NCI-H2029 treated with DMSO at 0.1 percent for 48 hours (cell line): ENCODE measurements at regions not wholly inside any gene's neighbourhood (a gene's known extent, or its start where the extent isn't known, plus 50 kb on each side); places are given as distances from the start of the nearest gene placed in this dataset.

ENCODE experiments used
- DNase-seq: peaks from one replicate; lab custom pipeline; 2025; lab: John Stamatoyannopoulos, UW

DNA sequence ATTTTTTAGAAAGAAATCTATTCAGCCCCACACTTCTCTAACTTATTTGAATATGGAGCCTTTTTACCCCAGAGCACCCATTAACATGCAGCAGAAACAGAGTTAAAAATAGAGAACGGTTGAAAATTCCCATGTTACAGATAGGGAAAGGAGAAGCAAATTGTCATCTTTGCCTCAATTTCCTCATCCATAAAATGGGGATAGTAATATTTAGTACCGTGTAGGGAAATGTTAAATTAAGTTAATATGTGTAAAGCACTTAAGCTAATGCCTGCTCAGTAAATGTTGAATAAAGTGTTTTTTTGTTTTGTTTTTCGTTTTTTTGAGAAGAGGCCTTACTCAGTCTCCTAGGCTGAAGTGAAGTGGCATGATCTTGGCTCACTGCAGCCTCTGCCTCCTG lies 50.3 kb downstream of the NAV1 start:
- no peak for DNase-seq

DNA sequence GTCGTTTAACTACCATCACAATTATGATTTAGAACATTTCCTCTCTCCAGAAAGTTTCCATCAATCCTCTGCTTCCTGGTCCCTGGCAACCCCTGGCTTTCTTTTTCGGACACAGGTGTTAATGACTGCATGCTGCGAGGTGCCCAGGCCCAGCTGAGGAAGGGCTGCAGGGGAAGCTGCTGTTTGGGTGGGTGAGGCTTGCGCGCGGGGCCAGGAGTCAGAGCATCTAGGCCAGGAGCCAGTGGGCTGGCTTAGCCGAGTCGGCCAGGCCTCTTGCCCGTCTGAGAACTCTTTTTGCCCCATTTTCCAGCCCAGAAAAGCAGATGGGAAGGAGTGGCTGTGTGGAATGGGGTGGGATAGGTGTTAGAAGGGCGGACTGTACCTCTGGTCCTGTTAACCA lies 51.5 kb downstream of the NAV1 start:
- no peak for DNase-seq

DNA sequence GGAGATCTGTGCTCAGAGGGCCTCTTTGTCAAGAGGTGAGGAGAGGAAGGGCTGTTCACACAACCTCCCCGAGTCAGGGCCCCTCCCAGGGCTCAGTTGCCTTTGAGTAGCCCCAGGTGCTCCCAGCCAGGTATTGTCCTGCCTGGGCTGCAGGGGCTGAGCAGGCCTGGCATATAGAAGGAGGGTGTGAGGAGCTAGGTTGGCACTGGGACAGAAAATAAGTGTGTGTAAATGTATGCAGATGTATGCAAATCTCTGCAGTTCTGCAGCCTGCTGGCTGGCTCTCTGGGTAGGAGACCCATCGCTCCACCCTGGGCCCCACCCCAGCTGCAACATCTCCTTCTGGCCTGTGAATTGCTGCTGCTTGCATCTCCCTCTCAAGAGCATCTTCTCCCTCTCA lies 52.4 kb downstream of the NAV1 start:
- DNase-seq = no peak

DNA sequence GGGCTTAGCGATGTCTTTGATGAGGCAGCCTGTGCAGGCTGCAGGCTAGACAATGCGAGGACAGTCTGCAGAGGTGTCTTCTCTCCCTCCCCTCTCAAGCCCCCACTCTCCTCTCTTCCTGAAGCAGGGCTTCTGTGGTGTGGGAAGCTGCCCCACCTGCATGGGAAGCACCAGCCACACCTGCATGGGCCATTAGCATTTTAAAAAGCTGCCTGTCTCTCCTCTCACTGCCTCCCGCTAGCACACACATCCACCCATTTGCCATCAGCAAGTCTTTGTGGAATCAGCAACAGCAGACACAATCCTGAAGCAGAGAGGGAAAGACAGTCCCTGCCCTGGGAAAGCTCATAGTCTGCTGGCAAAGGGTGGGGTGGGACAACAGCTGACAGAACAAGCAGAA lies 53.1 kb downstream of the NAV1 start:
- no peak for DNase-seq

DNA sequence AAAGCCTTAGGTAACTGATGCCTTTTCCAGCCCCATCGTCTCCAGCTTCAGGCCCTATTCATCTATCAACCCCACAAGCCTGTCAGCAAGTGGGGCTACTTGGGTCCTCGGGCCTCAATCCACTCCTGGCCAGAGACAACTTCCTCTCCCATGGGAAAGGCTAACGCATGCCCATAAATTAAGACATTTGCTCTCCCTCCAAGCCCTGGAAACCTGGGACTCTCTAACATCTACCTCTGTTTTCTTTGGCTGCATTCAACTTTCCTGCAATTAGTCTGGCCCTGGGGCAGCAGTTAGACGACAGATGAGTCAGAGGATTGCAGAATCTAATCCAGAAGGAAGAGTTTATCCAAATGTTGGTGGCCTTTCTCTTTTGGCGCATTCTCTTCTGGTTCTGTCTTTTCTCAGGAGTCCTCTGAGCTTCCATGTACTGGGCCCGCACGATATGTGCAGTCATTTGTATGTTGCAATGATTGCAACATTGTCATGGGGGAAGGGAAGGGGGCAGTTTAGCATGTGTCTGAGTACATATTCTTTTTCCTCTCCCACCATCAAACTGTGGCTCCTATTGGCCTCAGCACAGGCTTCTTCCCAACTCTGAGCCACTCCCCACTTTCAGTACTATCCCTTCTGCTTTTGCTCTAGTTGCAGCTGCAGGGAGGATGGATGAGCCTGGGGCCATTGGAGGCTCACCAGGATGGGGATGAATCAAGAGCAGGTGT lies 54.4 kb downstream of the NAV1 start:
- DNase-seq = no peak

DNA sequence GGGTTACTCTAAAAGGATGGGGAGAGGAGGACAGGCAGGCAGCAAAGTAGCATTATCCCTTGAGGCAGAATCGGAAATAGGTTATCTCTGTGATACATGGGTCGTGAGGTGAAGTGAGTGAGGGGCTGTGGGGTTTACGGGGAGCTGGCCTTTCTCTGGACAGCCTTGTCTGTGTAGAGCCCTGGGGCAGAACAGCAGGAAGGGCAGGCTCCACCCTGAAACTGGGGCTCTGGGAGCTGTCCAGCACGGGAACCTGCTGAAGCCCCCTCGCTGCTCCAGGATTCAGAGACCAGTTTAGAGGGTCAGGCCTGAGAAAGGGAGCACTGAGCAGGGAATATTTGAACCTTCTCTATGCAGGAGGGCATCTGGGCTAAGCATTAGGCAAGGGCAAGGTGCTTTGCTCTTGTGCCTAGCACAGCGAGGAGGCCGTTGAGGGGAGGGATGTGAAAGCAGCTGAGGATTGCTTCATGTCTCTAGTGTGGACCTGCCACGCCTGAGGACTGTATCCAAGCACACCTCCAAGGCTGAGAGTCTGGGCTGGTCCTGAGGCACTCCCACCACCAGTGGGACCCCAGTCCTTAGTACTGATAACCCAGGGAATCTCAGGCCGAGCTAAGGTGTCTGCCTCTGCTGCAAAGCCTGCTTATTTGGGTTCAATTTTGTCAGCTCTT lies 55.8 kb downstream of the NAV1 start:
- DNase-seq = no peak

DNA sequence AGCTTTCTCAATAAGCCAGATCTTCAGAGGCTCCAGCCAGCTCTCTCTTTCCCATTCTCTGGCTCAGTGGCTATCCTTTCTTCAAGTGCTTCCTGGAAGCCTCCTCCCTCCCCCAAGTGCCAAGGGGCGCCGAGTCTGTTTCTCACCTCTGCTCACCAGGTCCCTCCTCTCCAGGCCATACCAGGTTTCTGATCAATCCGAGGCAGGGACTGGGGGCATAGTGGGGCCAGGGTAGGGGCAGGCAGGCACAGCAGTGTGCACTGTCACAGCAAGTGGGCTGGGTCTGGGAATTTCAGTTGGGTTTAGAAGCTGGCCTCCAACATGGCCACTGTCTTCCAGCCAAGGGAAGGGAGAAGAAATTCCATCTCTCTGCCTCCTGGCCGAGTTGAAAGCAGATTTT lies 56.5 kb downstream of the NAV1 start:
- DNase-seq = no peak

DNA sequence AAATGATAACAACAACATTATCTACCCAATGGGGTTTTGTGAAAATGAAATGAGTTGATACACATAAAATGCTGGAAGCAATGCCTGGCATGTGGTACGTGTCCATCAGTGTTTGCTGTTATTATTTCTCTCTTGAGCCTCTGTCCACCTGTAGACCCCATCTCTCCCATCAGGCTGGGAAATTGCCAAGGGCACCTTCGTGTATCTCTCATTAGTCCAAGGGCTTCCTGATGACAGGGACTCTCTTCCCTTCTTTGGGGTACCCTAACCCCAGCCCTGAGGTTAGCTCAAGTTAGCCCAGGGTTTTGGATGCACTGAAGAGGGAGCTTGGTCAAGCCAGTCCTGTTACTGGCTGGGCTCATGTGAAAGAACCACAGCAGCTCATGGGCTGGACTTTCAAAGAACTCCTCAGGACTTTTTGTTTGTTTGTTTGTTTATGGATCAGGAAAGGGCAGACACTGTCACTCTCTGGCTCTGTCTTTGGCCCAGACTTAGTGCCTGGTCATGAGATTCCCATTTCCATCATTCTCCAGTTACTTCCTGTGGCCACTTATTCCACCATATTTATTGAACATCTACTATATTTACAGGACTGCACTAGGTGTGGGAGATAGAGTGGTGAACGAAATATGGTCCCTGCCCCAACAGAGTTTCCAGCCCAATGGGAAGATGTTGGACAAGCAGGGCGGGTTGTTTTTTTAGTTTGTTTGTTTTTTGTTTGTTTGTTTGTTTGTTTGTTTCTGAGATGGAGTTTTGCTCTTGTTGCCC lies 57.4 kb downstream of the NAV1 start:
- DNase-seq = no peak

DNA sequence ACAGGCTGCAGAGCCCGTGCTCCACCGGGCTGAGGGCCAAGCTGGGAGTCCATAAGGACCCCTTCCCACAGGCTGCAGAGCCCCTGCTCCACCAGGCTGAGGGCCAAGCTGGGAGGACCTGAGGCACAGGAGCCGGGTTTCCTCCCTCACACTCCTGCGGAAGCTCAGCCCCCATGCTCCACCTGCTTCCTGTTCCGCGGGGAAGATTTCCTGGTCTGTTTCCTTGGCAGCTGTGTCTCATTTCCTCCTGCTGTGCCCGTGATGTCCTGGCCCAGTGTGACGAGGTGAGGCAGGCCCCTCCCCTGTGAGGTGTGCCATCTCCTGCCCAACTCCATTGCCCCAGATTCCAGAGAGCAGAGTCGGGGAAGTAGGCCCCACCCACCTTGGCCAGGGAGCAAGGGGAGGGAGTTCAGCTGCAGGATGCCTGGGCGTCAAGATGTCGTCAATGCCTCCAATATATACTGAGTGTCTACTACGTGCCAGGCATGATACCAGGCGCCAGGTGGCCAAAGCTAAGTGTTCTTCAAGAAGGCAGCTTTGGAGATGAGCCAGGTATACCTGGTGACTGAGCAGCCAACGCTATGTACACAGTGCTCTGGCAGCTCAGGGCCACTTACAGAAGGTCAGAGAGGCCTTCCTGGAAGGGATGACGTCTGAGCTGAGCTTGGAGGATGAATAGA lies 58.8 kb downstream of the NAV1 start:
- peak; percentile 97 for DNase-seq

DNA sequence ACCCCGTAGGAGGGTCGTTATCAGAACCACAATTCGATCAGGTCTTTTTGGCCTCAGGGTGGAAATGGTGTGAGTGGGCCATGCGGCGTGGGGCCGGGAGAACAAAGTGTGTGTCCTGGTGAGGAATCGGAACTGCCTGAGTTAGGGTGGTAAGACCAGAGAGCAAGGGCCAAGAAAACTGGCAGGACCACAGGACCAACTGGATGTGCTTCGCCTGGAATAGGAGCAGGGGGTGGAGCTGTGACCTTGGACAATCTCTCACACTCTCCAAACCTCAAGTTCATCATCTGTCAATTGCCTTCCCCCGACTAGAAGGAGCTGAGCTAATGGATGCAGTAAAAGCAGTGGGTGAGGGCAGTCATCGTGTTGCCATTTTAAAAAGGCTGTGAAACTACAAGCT lies 59.5 kb downstream of the NAV1 start:
- no peak for DNase-seq

DNA sequence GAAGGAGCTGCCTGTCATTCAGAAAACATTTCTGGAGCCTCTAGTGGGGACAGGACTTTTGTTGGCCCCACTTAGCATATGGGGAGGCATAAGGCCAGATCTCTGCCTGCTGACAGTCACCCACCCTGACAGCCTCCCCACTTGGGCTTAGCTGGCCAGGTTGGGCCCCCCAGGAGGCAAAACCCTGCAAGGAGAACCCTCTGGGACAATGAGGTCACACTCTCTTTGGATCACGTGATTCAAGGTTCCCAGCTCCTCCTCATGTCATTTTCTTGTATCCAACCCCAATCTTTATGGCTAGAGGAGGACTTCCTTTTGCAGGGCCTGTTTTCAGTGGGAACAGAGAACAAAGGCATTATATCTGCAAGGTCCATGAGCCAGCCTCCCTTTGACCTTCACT lies 60.0 kb downstream of the NAV1 start:
- no peak for DNase-seq

DNA sequence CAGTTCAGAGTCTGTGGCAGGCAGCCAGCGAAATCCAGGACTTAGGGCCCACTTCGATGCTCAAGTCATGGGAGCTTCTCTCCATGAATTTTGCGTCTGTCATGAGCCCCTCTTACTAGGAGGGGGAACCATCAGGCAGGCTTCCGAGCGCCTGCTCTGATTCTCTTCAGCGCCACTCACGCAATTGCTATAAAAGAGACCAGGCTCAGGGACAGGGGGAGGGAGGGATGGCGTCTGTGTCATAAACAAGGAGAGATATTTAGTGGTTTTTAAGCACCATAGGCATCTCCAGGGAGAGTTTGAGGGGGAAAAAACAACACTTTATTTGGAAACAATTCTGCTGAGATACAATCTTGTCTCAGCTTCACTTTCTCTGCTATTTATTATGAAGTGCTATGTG lies 60.6 kb downstream of the NAV1 start:
- no peak for DNase-seq

DNA sequence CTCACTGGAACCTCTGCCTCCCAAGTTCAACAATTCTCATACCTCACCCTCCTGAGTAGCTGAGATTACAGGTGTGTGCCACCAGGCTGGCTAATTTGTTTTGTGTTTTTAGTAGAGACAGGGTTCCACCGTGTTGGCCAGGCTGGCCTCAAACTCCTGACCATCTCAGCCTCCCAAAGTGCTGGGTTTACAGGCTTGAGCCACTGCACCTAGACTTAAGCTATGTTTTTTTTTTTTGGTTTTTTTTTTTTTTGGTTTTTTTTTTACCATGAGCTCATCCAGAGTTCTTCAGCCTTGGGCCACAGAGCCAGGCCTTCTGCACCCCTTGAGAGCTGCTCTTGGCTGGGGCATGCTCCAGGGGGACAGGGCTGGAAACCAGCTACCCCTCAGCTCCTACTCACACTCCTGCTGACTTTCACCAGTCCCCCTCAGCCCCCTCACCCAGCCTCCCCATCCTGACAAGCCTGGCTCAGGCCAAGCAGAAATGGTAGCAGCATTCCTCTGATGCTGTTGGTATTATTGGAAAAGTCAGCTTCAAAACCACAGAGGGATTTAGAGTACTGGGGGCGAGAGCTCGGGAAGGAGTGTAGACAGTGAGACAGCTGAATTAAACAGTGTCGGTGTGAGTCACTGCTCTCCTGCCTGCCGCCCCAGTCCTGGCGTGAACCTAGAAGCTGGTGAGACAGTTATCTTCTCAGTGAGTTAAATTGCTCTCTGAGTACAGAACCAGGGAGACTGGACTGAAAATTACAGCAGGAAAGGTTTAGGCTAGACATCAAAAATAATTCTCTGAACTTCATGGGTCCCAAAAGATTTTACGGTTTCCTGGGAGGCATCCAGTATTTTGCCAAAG lies 63.7 kb downstream of the NAV1 start:
- no peak for DNase-seq

DNA sequence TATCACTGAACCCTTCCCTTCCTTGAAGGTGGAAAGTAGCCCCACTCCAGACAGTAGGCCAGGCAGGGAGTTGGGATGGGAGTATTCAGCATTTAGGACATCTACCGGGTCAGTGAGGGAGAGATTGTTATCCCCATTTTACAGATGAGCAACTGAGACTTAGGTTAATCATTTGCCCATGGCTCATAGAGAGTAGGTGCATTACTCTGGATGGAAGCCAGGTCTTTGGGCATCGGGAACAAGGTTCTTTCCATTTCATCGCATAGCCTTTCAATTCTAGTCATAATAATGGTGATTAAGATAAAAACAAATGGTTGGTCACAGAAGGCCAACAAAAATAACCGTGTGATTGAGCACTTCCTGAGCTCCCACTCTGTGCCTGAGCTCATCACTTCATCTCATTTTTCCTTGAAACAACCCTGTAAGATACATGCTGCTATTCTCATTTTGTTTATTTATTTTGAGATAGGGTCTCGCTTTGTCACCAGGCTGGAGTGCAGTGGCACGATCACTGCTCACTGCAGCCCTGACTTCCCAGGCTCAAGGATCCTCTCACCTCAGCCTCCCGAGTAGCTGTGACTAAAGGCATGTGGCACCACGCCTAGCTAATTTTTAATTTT lies 64.8 kb downstream of the NAV1 start:
- no peak for DNase-seq

DNA sequence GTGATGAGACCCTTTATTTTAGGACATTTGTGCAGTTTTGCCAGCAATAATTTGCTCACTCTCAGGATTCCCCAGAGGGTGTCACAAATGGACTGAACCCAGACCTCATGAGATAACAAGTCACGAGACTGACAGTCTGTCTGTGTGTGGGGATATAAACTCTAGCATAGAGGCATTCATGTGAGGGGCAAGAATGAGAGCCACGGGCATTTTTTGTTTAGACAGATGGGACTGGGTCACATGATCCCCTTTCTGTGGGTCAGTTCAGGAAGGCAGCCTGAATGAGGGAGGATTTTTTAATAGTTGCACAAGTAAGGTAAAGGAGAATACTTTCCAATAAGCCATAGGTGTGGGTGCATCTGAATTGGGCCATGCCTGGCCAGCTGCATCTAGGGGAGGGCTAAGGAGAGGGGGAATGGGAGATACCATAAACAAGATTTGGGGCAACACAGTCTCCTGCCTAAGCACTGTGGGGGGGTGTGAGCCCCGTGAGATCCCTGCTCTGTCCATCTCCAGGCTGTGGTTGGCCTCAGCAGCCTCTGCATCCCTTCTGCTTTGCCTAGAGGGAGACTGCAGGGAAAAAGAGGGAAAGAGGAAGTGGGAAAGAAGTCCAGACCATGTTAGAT lies 66.6 kb downstream of the NAV1 start:
- no peak for DNase-seq

DNA sequence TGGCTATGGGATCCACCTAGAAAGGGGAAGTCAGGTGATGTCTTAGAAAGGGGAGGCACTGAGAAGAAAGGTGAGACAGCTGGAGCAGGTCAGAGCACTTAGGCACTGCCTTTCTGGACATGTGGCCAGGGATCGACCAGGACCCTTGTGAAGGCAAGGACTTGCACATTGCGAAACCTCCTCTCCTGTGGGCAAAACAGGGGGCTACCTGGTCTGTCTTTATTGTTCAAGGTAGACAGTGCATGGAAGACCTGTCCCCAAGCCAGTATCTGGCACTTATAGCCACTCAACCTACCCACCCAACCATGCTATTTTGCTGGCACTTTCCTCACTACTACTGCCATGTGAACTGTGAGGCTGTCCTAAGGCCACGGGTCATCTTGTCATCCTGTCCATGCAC lies 67.2 kb downstream of the NAV1 start:
- DNase-seq = no peak

DNA sequence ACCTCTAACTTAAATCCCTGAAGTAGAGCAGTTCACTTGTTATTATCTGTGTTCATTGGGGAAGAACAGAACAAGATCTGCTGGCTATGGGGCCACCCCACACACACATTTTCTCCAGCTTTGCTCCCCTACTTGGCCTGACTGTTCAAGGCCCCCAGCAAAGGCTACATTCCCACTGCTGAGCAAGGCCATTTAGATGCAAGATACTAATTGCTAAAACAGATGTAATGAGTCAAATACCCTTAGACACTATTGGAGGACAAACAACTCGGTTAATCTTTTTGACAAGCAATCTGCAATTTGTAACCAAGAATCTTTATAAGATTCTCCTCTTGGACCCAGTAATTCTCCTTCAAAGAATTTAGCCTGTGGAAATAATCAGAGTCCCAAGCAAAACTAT lies 67.7 kb downstream of the NAV1 start:
- DNase-seq = no peak

DNA sequence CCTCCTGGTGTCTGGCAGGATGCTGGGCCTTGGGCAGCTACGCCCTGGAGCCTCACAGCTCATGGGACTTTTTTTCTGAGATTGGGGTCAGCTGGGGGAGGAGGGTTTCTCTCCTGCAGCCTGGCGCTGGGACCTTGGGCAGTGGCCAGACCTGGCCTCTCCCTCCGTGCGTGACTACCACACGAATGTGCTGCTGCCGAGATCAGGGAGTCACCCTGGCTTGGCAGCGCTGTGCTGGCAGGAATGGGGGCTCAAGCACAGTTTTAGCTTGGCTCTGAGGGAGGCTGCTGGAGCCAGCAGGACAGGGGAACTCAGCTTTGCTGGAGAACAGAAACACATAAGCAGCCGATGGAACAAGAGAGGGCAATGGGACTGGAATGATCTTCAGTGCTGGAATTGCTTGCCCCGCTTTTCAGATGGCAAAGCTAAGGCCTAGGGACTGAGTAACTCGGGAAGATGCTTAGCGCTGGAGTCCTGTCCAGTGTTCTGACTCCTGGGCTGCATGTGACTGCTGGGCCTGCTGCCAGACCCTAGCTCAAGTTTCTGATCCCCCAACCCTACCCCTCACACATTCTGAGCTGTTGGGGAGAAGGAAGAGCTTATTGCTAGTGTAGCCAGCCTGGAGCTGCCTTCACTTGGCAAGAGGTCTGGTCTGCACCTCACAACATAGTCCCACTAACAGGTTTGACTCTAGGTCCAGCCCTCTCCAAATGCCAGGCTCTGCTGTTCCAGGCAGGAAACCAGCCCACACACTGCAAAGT lies 69.9 kb downstream of the NAV1 start:
- no peak for DNase-seq

DNA sequence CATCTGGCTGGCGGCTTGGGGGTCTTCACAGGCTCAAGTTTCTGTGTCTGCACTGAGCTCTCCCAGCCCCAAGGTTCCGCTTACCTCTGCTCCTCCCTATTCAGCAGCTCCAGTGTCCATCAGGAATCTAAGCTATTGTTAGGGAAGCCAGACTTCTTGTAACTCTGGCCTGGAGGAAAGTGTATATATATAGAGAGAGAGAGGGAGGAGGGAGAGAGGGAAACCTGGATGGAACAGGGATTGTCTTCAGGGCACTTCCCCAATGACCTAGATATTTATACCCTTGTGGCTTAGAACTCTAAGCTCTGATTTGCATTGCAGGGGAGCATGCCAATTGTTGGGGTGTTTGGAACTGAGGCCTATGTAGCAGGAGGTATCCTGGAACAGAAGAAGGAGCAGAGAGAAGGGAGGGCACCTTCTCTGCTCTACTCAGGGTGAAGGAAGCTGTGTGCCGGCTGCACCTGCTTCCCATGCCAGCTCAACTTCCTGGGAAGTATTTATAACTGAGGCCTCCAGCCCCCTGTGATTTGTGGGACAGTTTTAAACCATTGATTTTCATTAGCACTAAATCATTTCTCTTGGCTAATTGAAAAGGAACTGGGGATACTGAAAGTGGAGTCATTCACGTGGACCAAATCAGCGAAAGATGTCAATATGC lies 70.9 kb downstream of the NAV1 start:
- no peak for DNase-seq

DNA sequence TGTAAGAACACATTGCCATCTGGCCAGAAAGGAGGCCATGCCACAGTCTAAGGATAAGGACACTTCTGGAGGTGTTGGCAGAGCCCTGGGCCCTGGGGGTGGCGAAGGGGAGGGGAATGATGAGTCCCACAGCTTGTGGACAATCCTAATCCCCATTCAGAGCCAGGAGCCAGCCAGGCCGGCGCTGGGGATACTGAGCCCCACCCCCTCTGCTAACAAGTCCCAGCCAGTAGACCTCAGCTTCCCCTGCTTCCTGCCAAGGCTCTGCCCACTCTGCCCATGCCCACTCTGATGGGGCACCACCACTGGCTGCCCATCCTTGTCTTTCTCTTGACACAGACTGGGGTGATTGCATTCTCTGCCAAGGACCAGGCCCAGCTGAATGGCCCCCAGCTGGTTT lies 71.9 kb downstream of the NAV1 start:
- peak; percentile 51 for DNase-seq
